ENCODE measurements at regions not wholly inside any gene's neighbourhood (a gene's known extent, or its start where the extent isn't known, plus 50 kb on each side); places are given as distances from the start of the nearest gene placed in this dataset.

GRCh38 chr3:31002730-31003129 lies 108.3 kb upstream of the GADL1 start:
- DNase-seq (ENCODE audit: low spot score in 2 of 2) = no peak
- 52 to 58% methylated on average over 3 of the region's 3 CpGs for WGBS, 2 donors
- no peak overlapping the region for H3K4me3 ChIP-seq
- H3K36me3 ChIP-seq = no peaks in the 10 kb centered on the region
- H3K4me1 ChIP-seq = no peaks in the 10 kb centered on the region
- H3K9me3 ChIP-seq = no peaks in the 10 kb centered on the region
- no peak for TF ChIP-seq CTCF (IDR thresholded peaks at IDR 0.05)
- no peak for TF ChIP-seq POLR2A (IDR thresholded peaks at IDR 0.05)
- no peak for TF ChIP-seq EP300 (IDR thresholded peaks at IDR 0.05)
- H3K27me3 ChIP-seq = no peaks in the 10 kb centered on the region
- no peak overlapping the region for H3K27ac ChIP-seq

- H3K27me3 ChIP-seq = no peaks in the 10 kb centered on the region
- no peak for DNase-seq (ENCODE audit: low spot score in 2 of 2)
- TF ChIP-seq POLR2A (IDR thresholded peaks at IDR 0.05) = no peak
- TF ChIP-seq CTCF (IDR thresholded peaks at IDR 0.05) = no peak
- TF ChIP-seq EP300 (IDR thresholded peaks at IDR 0.05) = no peak
- H3K4me1 ChIP-seq = no peaks in the 10 kb centered on the region
- no peak overlapping the region for H3K27ac ChIP-seq
- 31 to 49% methylated on average over 3 of the region's 3 CpGs for WGBS, 2 donors
- no peaks in the 10 kb centered on the region for H3K9me3 ChIP-seq
- H3K4me3 ChIP-seq = no peak overlapping the region
- H3K36me3 ChIP-seq = no peaks in the 10 kb centered on the region
These were observed 109.7 kb upstream of the GADL1 start for GRCh38 chr3:31004025-31004678.

GRCh38 chr3:31008994-31009393 lies 114.5 kb upstream of the GADL1 start:
- H3K27me3 ChIP-seq = no peaks in the 10 kb centered on the region
- DNase-seq (ENCODE audit: low spot score in 2 of 2) = no peak
- H3K4me1 ChIP-seq = no peaks in the 10 kb centered on the region
- H3K4me3 ChIP-seq = no peak overlapping the region
- TF ChIP-seq POLR2A (IDR thresholded peaks at IDR 0.05) (no peak), EP300 (IDR thresholded peaks at IDR 0.05) (no peak), CTCF (IDR thresholded peaks at IDR 0.05) (no peak)
- no peaks in the 10 kb centered on the region for H3K36me3 ChIP-seq
- H3K27ac ChIP-seq = no peak overlapping the region
- H3K9me3 ChIP-seq = no peaks in the 10 kb centered on the region

- no peak overlapping the region for H3K27ac ChIP-seq
- no peaks in the 10 kb centered on the region for H3K4me1 ChIP-seq
- no peak overlapping the region for H3K4me3 ChIP-seq
- no peaks in the 10 kb centered on the region for H3K36me3 ChIP-seq
- DNase-seq (ENCODE audit: low spot score in 2 of 2) = no peak
- TF ChIP-seq EP300 (IDR thresholded peaks at IDR 0.05) (no peak), CTCF (IDR thresholded peaks at IDR 0.05) (no peak), POLR2A (IDR thresholded peaks at IDR 0.05) (no peak)
- no peaks in the 10 kb centered on the region for H3K9me3 ChIP-seq
- H3K27me3 ChIP-seq = no peaks in the 10 kb centered on the region
These were observed 115.4 kb upstream of the GADL1 start for GRCh38 chr3:31009881-31010280.

- Histone ChIP-seq H3K27ac (no peak overlapping the region), H3K27me3 (no peaks in the 10 kb centered on the region), H3K9me3 (no peaks in the 10 kb centered on the region), H3K4me1 (no peaks in the 10 kb centered on the region), H3K36me3 (no peaks in the 10 kb centered on the region), H3K4me3 (no peak overlapping the region)
- 82 to 84% methylated on average over 2 of the region's 2 CpGs for WGBS, 2 donors
- DNase-seq (ENCODE audit: low spot score in 2 of 2) = no peak
- TF ChIP-seq EP300 (IDR thresholded peaks at IDR 0.05) = peak; percentile 24 to 32
- no peak for TF ChIP-seq CTCF (IDR thresholded peaks at IDR 0.05)
- TF ChIP-seq POLR2A (IDR thresholded peaks at IDR 0.05) = no peak
These were observed 116.0 kb upstream of the GADL1 start for GRCh38 chr3:31010491-31010890.
